Caco-2 (cell line): ENCODE measurements at regions not wholly inside any gene's neighbourhood (a gene's known extent, or its start where the extent isn't known, plus 50 kb on each side); places are given as distances from the start of the nearest gene placed in this dataset.

Experiments used
- BruUV-seq: library from RNA; stranded (reverse); fragments of 400-500 nt; replicated peaks from 2 replicates; lab custom pipeline; 2021; lab: Mats Ljungman, UMichigan
- CTCF ChIA-PET: fragments of 300-600 bp; sonication (Branson Sonifier 250); formaldehyde crosslinking; loops from one replicate; lab custom pipeline; 2022; ENCODE audit warnings: antibody characterized with exemption; lab: Charles Lee
- POLR2A ChIA-PET: fragments of 300-600 bp; sonication (Branson Sonifier 250); formaldehyde crosslinking; loops from one replicate; lab custom pipeline; 2022; ENCODE audit warnings: antibody characterized with exemption; lab: Charles Lee
- DNase-seq, 2 experiments: peaks; one replicate each; pipeline versions ENCODE4 v3.0.0 to v3.0.0-alpha.2; 2020 to 2022
- H3K27me3 ChIP-seq: replicated peaks from 2 replicates; pipeline ENCODE4 v1.6.0; 2011; ENCODE audit warnings: low read length; ENCODE audit not compliant: control insufficient read depth, insufficient read depth
- H3K36me3 ChIP-seq: 2 replicates; pipeline ENCODE4 v1.5.1; 2011; ENCODE audit warnings: low read length; ENCODE audit not compliant: control insufficient read depth, insufficient read depth
- H3K4me1 ChIP-seq: fragments of 250-450 bp; sonication (Bioruptor Pico); 2 replicates; pipeline ENCODE4 v1.5.1; 2020; ENCODE audit warnings: mild to moderate bottlenecking
- H3K4me3 ChIP-seq: 2 replicates; pipeline ENCODE4 v1.5.1; 2011; ENCODE audit warnings: low read depth, mild to moderate bottlenecking, control low read depth, low read length
- H3K9me3 ChIP-seq: fragments of 250-450 bp; sonication (Bioruptor Pico); 2 replicates; pipeline ENCODE4 v1.5.1; 2020; ENCODE audit warnings: mild to moderate bottlenecking, moderate library complexity
- H3K27ac Mint-ChIP-seq: one replicate; pipeline ENCODE4 v1.8.0; 2022; ENCODE audit warnings: mixed read lengths; ENCODE audit not compliant: unreplicated experiment
- H3K27me3 Mint-ChIP-seq: one replicate; pipeline ENCODE4 v1.8.0; 2022; ENCODE audit warnings: mixed read lengths; ENCODE audit not compliant: insufficient read depth, unreplicated experiment
- H3K36me3 Mint-ChIP-seq: one replicate; pipeline ENCODE4 v1.8.0; 2022; ENCODE audit warnings: mild to moderate bottlenecking, mixed read lengths; ENCODE audit not compliant: insufficient read depth, unreplicated experiment
- H3K4me1 Mint-ChIP-seq: one replicate; pipeline ENCODE4 v1.8.0; 2022; ENCODE audit warnings: low read depth, mixed read lengths; ENCODE audit not compliant: unreplicated experiment
- H3K4me3 Mint-ChIP-seq: one replicate; pipeline ENCODE4 v1.8.0; 2022; ENCODE audit warnings: mild to moderate bottlenecking, moderate library complexity, mixed read lengths; ENCODE audit not compliant: unreplicated experiment
- H3K9me3 Mint-ChIP-seq: one replicate; pipeline ENCODE4 v1.8.0; 2022; ENCODE audit warnings: mixed read lengths; ENCODE audit not compliant: unreplicated experiment
- intact Hi-C: fragments of 100-400 bp; cut with micrococcal nuclease; formaldehyde crosslinking; loops from one replicate; pipeline ENCODE4 v1.10.0; 2022; ENCODE audit not compliant: unreplicated experiment
- TF ChIP-seq, protein P1 (sequence below), 2 experiments: fragments of 200-600 bp in 1 of 2; IDR thresholded peaks; 1 replicate in 1 of 2; 2 replicates in 1 of 2; pipeline versions ENCODE4 v1.5.1 to v1.8.0; 2011 to 2022; ENCODE audit warnings: antibody characterized with exemption in 1 of 2, control low read depth in 1 of 2, inconsistent platforms in 1 of 2, low read depth in 1 of 2, low read length in 1 of 2, mild to moderate bottlenecking in 1 of 2, moderate library complexity in 1 of 2; ENCODE audit not compliant: insufficient read depth in 1 of 2, severe bottlenecking in 1 of 2, unreplicated experiment in 1 of 2

DNA sequence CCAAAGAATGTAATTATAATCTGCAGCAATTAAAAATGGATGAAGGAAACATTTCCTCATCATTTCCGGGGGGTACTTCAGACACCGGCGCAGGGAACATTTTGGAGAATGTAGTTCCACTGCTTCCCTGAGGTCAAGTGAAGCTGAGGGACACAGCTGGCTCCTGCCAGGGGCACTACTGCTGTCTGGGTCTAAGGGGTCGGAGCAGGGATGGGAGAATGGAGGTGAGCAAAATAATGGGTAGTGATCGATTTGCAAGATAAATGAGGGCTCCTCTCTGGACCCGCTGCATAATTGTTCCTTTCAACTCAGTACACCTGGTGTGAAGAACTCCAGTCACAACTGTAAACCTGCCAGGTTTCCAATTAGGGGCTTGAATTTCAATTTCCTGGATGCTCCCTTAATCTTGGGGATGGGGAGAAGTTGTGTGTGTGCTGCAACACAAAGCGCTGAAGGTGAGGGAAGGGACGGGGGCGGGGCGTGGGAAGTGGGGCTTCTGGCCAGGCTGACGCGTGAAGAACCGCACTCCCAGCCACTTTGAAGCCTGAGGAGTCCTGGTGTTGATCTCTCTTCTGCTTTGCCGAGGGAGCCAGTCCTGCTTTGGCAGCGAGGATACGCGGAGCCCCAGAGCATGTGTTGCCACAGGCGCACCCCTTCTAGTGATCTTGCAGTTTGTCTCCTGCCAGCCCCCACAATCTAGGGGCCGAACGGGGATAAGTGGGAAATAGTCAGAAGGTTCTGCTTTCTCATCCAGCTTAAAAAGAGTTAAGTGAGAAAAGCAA lies 57.9 kb upstream of the PCDH8 start:
- Mint-ChIP-seq H3K4me1 (no peaks in the 10 kb centered on the region), H3K27ac (no peak overlapping the region), H3K9me3 (no peaks in the 10 kb centered on the region), H3K27me3 (peaks cover 41% of the 10 kb centered on the region), H3K4me3 (no peak overlapping the region), H3K36me3 (no peaks in the 10 kb centered on the region)
- no peak for DNase-seq
- POLR2A ChIA-PET: no interaction called here
- Histone ChIP-seq H3K9me3 (no peaks in the 10 kb centered on the region), H3K4me1 (no peaks in the 10 kb centered on the region), H3K4me3 (no peak overlapping the region), H3K27me3 (no peaks in the 10 kb centered on the region; the same call in 1 of the 2 replicates), H3K36me3 (no peaks in the 10 kb centered on the region)
- no TSS peak for BruUV-seq
- TF ChIP-seq, protein P1, sequence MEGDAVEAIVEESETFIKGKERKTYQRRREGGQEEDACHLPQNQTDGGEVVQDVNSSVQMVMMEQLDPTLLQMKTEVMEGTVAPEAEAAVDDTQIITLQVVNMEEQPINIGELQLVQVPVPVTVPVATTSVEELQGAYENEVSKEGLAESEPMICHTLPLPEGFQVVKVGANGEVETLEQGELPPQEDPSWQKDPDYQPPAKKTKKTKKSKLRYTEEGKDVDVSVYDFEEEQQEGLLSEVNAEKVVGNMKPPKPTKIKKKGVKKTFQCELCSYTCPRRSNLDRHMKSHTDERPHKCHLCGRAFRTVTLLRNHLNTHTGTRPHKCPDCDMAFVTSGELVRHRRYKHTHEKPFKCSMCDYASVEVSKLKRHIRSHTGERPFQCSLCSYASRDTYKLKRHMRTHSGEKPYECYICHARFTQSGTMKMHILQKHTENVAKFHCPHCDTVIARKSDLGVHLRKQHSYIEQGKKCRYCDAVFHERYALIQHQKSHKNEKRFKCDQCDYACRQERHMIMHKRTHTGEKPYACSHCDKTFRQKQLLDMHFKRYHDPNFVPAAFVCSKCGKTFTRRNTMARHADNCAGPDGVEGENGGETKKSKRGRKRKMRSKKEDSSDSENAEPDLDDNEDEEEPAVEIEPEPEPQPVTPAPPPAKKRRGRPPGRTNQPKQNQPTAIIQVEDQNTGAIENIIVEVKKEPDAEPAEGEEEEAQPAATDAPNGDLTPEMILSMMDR (IDR thresholded peaks at IDR 0.05; ENCODE audit: insufficient read depth in 1 of 2, low read depth in 1 of 2, low read length in 1 of 2, severe bottlenecking in 1 of 2, unreplicated experiment in 1 of 2): no peak
- intact Hi-C loops: no loop called here
- CTCF ChIA-PET: no interaction called here

DNA sequence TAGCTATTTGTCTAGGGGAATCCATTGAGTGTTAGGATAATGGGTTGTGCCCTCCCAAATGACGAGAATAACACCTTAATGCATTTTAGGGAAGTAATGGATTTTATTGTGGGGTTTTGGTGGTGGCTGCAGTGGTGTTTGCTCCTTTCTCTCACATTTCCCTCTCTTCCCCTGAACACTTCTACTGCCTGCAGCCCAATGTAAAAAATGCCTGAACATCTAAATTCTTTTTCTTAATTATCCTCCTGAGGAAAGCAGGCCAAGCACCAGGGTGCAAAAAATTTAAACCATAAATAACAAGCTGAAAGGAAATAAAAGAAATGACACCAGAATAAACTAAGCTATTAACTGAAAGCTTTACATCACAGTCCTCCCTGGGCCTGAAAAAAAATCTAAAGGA lies 57.3 kb upstream of the PCDH8 start:
- no peaks in the 10 kb centered on the region for H3K36me3 Mint-ChIP-seq
- no peaks in the 10 kb centered on the region for H3K4me1 Mint-ChIP-seq
- H3K9me3 ChIP-seq: no peaks in the 10 kb centered on the region
- BruUV-seq: no TSS peak
- POLR2A ChIA-PET: no interaction called here
- no peaks in the 10 kb centered on the region for H3K36me3 ChIP-seq
- CTCF ChIA-PET: no interaction called here
- TF ChIP-seq, protein P1 (IDR thresholded peaks at IDR 0.05; ENCODE audit: insufficient read depth in 1 of 2, low read depth in 1 of 2, low read length in 1 of 2, severe bottlenecking in 1 of 2, unreplicated experiment in 1 of 2): no peak
- intact Hi-C loops: no loop called here
- H3K4me1 ChIP-seq: no peaks in the 10 kb centered on the region
- DNase-seq: no peak
- peaks cover 40% of the 10 kb centered on the region for H3K27me3 Mint-ChIP-seq
- no peak overlapping the region for H3K27ac Mint-ChIP-seq
- H3K9me3 Mint-ChIP-seq: no peaks in the 10 kb centered on the region
- no peak overlapping the region for H3K4me3 ChIP-seq
- H3K27me3 ChIP-seq: no peaks in the 10 kb centered on the region; the same call in 1 of the 2 replicates
- H3K4me3 Mint-ChIP-seq: no peak overlapping the region

DNA sequence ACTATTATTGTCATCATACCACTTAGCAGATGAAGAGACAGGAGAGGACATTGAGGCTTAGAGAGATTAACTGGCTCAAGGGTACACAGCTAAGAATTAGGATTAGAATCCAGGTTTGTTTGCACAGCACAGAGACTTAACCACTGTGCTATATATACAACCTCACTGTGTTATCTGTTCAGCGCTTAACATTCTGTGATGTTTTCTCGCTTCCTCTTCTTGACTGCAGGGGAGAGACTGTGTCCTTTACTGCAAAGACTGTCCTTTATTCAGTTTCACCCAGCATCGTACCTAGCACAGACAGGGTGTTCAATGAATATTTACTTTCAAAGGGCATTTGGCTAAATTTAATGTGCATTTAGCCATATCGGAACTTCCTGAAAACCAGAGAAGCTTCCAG lies 54.9 kb upstream of the PCDH8 start:
- Histone ChIP-seq H3K36me3 (no peaks in the 10 kb centered on the region), H3K4me1 (no peaks in the 10 kb centered on the region), H3K27me3 (no peaks in the 10 kb centered on the region; the same call in 1 of the 2 replicates), H3K4me3 (no peak overlapping the region), H3K9me3 (no peaks in the 10 kb centered on the region)
- Mint-ChIP-seq H3K27ac (no peak overlapping the region), H3K36me3 (no peaks in the 10 kb centered on the region), H3K9me3 (no peaks in the 10 kb centered on the region), H3K4me3 (no peak overlapping the region), H3K4me1 (no peaks in the 10 kb centered on the region), H3K27me3 (peaks cover 38% of the 10 kb centered on the region)
- CTCF ChIA-PET: no interaction called here
- intact Hi-C loops: no loop called here
- DNase-seq: no peak
- no TSS peak for BruUV-seq
- POLR2A ChIA-PET: no interaction called here
- TF ChIP-seq, protein P1 (IDR thresholded peaks at IDR 0.05; ENCODE audit: insufficient read depth in 1 of 2, low read depth in 1 of 2, low read length in 1 of 2, severe bottlenecking in 1 of 2, unreplicated experiment in 1 of 2): no peak
